NCI-H1930 (cell line): ENCODE measurements at regions not wholly inside any gene's neighbourhood (a gene's known extent, or its start where the extent isn't known, plus 50 kb on each side); places are given as distances from the start of the nearest gene placed in this dataset.

Experiments
- DNase-seq, 2 experiments: peaks; one replicate each; lab custom pipeline; 2025; lab: John Stamatoyannopoulos, UW

DNA sequence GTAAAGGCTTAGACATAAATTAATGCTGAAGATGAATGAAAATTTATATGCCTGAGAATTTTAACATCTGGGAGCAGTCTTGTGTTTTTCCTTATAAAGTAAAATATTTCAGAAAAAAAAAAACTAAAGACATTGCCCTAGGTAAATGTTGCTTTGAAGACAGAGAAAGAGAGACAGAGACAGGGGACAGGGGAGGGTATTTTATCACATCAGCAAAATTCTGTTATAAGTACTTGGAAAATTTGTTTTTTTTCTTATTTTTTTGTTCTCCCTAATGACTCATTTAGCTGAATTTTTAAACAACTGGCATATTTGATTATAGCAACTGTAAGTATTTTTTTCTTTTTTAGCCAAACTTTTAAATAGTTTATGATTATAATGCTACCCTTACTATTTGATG lies 1540.6 kb upstream of the GBE1 start:
- no peak for DNase-seq

DNA sequence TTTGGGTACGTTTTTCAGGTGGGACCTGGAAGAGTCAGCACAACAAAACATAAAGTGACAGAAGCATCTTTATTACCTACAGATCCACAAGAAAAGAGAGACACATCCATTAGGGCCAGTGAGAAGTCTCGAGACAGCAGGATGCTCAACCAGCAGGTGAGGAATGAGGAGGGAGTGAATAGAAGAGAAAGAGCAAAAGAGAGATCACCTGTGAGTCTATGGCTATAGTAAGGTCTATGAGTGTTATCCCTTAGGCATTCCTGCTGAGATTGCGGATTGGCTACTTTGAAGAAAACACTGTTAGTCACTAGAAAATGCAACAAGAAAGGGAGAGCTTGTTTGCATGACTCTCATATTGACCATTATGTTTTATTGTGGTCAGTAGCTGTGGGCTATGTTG lies 1556.2 kb upstream of the GBE1 start:
- no peak for DNase-seq

DNA sequence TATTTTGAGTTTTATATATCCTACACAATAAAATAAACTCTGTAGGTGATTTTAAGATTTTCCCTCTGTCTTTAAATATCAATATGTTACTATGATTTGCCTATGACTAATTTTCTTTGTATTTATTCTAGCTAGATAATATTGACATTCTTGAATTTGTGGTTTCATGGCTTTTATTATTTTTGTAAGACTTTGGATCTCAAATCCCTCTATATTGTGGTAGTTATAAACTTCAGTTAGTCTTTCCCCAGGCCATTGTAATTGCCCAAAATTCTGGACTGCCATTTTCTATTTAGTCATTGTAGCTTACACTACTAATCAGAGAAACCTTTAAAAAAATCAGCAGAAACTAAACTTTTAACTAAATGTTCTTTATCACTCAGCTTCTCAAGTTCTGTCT lies 1559.3 kb upstream of the GBE1 start:
- no peak for DNase-seq

DNA sequence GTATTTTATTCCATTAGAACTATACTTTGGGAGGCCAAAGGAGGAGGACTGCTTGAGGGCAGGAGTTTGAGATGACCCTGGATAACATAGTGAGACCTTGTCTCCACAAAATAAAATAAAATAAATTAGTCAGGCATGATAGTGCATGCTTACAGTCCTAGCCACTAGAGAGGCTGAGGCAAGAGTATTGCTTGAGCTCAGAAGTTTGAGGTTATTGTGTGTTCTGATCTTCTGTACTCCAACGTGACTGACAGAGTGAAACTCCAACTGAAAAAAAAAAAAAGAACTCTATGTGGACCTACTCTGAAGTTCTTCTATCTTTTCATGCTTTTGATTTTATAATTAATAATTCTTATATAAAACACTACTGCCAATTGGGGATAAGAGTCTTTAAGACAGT lies 1560.0 kb upstream of the GBE1 start:
- DNase-seq, result no peak

DNA sequence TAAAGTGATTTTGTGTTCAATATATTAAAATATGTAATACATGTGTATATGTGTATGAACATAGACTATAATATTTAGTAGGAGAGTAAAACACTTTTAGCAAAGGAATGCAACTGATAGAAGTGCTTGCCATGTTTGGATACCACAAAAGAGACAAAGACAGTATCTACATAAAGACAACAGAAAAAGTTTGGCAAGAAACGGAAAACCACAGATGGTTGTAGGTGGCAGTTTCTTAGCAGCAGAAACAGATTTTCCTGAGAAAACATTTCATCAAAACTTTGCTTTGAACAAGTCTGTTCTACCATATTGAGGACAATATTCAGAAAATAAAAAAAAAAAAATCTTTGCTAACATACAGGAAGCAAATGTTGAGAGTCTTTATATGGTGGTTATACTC lies 1560.4 kb upstream of the GBE1 start:
- no peak for DNase-seq

DNA sequence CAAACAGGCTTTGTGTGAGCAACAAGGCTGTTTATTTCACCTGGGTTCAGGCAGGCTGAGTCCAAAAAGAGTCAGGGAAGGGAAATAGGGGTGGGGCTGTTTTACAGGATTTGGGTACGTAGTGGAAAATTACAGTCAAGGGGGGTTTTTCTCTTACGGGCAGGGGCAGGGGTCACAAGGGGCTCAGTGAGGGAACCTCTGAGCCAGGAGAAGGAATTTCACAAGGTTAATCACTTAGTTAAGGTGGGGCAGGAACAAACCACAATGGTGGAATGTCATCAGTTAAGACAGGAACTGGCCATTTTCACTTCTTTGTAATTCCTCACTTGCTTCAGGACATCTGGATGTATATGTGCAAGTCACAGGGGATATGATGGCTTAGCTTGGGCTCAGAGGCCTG lies 1592.8 kb upstream of the GBE1 start:
- no peak for DNase-seq

DNA sequence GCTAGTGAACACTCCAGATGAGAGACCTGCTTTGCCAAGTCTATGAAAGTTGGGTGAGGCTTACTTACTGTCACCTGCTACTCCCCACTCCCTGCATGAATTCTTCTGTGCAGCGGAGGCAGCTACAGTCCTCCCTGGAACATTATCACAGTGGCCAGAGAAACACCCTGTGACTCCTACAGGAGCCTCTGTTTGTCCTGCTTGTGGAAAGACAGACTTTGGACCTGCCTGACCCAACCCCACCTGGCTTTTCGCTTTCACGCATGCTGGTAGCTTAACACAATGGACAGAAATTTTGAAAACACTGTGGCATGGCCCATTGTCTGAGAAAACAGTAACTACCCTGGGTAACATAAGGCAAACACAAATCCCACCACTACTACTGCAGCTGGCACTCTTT lies 1565.5 kb upstream of the CADM2 start:
- DNase-seq, result no peak

DNA sequence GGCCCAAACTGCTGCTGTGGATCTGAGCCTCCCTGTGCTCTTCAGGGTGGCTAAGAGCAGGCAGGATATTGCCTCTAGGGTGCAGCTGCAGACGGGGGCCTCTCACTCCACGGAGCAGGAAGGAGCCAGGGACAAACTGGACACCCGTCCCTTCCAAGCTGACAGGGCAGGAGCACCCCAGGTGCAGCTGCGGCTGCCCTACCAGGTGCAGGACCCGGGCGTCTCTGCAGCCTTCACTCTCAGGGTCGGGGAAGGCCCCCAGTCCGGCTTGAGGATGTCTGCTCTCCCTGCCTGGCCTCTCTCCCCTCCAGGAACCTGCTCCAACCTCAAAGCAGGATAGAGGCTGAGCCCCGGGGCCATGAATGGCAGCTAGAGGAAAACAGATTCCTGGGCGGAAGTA lies 1554.9 kb upstream of the CADM2 start:
- DNase-seq, result no peak

DNA sequence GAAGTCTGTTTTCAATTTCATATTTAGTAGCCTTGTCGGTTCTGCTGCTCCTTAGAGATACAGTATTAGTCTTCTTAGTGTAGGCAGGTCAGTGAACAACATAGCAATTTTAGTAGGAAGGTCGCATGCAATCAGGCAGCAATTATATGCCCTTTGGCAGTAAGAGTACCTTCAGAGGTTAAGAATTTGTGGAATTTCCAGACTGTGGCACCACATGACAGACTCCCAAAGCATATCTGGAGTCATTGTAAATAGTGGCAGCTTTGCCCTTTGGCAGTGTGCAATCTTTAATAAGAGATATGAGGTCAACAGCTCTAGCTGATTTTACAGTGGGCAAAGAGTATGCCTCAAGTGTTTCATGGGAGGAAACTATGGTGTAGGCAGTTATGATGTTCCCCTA lies 1532.5 kb upstream of the CADM2 start:
- DNase-seq, result no peak

DNA sequence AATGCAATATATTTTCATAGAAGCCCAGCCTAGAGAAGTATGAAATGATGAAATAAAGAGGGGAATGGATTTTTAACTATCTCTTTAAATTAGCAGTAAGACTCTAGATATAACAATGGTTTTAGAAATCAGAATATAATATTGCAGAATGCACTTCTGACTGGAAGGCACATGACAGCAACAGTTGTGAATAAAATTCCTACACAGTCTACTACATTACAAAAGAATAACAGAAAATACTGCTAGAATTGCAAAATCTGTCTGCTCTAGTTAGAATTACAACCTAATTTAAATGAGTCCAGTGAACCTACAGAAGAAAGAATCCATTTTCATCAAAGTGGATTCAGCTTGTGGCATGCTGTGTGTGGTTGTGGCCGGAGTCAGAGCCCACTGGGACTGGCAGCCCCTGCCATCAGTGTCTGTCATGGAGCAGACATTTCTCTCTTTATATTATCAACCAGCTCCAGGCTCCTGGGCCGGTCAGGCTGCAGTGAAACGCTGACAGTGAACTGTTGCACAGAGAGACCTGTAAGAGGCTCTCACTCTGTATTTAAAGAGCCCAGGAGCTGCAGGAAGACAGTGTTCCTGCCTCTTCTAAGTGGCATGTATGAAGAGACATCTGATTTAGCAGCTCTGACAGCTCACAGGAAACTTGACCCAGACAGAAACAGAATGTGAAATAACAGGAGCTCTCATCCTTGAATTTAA lies 1523.8 kb upstream of the CADM2 start:
- no peak for DNase-seq

DNA sequence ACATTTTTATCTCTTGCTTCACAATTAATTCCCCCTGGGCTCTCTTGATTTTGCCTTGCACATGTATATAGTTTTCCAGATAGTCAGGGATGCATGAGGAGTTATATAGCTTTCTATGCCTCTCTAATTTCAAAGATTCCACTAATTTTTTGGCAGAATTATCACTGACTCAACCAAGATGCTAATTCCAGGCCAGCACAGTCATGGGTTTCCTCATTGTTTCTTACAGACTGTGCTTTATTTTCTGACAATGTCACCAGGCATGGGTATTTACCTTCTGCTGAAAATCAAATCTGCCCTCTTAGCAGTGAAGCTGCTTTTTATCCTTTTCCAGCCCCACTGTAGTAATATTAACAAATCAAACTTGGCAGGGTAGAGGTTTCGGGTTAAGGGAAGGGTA lies 1520.6 kb upstream of the CADM2 start:
- DNase-seq, result no peak

DNA sequence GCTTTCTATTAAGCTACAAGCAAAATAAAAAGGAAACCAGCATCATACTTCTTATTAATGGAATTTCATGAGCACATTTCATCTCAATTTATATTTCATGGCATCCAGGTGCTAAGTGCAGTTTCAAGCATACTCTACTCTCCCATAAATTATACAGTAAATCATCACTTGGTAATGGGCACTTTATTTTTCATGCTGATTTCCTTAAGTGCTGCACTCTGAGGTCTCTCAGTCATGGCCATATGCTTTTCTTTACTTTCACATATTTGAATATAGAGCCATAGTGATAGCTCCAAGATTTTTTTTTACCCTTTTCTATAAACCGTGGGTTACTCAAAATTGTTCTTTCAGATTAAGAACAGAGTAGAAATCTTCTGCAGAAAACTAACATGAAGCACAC lies 1505.7 kb upstream of the CADM2 start:
- DNase-seq, result no peak

DNA sequence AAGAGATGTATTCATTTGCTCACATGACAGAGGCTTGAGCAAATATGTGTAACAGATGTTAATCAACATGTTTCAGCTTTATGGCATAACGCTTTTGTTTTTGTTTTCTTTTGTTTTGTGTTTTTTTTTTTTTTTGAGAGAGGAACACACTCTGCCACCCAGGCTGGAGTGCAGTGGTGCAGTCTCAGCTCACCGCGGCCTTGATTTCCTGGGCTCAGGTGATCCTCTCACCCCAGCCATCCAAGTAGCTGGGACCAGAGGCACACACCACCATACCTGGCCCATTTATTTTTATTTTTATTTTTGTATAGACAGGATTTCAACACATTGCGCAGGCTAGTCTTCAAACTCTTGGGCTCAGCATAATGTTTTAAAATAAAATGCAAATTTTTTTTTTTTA lies 1504.4 kb upstream of the CADM2 start:
- DNase-seq, result no peak

DNA sequence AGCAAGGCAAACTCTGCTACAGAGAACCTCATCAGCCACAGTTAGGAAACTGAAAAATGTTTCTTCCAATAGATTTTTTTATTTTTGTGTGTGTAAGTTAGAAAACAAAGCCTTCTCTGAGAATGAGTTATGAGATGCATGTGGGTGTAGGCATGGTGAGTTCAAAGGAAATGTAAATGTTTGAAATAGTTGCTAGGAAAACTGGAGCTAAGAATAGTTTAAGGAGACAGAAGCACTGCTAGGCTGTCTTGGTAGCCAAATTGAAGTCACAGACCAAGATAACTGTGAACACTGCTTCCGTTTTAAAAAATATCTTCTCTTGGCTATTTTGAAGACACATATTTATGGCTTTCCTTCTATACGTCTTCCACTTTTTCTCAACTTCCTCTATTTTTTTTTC lies 1501.2 kb upstream of the CADM2 start:
- no peak for DNase-seq

DNA sequence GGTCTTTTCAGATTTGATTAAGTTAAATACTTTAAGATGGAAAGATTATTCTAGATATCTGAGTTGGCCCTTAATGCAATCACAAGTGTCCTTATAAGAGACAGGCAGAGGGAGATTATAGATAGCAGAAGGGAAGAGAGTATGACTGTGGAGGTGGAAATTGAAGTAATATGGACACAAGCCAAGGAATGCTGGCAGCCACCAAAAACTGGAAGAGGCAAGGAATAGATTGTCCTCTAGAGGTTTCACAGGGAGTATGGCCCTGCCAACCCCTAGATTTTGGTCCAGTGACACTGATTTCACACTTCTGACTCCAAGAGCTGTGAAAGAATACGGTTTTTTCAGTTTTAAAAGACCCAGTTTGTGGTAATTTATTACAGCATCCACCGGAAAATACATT lies 1498.7 kb upstream of the CADM2 start:
- DNase-seq, result no peak

DNA sequence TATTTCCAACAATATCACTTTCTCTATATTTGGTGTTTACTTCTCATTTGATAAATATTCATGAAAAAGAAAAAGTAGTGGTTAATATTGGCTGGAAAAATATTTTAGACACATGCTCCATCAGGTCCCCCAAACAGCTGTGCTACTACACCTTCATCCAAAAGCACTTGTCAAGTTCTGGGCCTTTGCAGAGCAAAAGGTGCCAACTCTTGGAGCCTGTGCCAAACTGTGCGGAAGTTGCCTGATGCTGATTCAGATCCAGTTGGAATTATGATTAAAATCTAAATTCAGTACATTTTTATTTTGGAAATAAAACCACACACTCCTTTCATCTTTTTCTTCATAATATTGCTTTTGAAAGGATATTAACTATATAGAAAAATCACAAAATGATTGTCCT lies 1497.4 kb upstream of the CADM2 start:
- no peak for DNase-seq

DNA sequence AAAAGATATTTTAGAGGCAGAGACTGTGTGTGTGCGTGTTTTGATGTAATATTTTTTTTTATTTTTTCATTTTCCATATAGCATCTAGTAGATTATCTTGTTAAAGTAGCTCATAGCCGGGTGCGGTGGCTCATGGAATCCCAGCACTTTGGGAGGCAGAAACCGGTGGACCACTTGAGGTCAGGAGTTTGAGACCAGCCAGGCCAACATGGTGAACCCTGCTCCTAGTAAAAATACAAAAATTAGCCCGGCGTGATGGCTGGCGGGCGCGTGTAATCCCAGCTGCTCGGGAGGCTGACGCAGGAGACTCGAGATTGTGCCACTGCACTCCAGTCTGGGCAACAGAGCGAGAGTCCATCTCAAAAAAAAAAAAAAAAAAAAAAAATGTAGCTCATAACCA lies 1481.2 kb upstream of the CADM2 start:
- DNase-seq, result no peak

DNA sequence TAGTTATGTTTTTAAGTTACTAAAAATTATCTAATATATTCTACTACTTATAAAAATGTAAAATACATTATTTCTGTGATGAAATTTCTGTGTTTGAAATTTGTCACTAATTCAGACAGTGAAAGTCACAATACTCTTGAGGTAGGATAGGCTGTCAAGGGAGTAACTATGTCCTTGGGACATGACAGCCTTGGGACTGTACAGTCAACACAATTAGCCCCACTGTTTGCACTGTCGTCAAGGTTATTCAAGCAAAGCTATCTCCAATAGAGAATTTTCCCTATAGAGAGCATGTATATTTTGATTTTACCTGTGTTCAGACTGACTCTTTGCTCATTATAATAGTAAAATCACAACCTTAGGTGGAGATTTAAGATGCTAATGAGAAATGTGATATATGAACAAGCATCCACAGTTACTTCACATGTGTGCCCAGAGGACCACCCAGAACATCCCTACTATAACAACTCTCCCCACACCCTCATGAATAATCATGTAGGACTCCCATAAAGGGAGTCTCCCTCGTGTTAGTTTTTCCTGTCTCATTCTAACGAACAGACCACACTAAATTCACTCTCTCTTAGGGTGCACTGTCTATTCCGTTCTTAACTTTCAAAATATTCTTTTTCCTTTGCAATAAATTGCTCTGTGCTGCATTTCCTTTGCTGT lies 1476.3 kb upstream of the CADM2 start:
- DNase-seq, result no peak

DNA sequence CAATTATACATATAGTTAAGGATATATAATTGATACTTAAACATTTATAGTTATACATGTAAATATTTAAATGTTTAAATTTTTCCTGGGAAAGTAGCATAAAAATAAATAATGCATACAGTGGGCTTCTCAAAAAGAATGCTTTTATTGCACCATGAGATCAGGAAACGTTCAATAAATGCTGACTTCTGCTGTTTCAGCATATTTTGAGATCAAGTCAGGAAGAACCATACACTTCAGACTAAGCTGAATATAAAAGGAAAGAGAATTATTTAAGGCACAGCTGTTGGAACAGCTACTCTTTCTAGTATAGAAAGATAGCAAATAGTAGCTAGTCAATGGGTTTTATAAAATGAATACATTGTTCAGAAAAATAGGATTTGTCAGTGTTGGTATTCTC lies 1462.3 kb upstream of the CADM2 start:
- no peak for DNase-seq

DNA sequence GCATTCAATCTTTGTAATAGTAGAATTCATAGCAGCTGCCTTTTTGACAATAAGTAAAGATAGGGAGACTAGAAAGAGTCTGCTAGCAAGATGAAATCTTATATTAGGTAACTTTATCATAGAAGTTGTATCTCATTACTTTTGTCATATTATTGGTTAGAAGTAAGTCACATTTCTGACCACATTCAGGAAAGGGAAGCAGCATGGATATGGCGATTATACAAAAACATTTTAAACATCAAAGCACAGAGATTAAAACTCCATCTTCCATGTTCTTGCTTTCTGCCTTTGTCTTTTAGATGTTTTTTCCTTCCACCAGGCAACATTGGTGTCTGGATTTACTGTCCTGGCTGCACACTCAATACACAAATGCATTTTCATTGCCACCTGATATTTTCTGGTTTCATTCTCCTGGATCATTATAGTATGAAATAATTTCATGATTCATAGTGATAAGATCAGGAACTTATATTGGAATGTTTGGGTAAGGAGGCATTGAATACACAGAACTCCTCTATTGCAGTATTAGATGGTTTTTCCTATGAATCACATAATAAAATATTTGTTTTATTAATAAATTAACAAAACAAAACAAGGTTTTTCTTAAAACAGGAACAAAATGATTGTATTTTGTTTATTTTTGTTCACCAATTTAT lies 1460.3 kb upstream of the CADM2 start:
- no peak for DNase-seq

DNA sequence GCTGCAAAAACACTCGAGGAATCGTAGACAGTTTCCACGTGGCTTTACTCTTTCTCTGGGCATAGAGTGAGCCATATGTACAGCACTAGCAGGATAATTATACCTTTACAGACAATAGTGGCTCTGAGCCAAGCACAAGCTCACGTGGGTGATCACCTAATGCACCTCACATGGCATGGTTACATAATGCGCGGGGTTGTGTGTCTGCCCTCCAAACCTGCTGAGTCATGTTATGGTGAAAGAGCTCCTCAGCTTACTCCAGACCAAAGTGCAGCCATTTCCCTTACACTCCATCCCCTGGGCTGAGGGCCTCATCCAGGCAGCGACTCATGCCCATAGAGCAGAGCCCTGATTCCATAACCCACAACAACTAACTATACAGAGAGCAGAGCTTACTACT lies 1458.4 kb upstream of the CADM2 start:
- no peak for DNase-seq

DNA sequence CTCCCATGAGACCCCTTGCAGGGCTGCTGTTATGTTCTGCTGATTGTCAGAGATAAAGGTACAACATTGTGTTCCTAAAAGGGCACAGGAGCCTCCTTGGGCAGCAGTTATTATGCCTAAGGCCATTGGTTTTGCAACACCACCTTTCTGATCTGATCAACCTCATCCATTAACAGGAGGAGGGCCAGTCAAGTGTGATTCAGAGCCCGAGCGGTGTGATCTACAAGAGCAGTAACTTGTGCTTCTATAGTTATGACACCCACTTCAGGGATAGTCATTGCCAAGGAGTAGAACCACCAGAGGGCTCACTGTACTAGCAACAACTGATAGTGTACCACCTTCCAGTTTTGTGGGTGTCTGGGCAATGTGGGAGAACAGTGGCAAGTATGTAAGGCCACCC lies 1457.9 kb upstream of the CADM2 start:
- DNase-seq, result no peak

DNA sequence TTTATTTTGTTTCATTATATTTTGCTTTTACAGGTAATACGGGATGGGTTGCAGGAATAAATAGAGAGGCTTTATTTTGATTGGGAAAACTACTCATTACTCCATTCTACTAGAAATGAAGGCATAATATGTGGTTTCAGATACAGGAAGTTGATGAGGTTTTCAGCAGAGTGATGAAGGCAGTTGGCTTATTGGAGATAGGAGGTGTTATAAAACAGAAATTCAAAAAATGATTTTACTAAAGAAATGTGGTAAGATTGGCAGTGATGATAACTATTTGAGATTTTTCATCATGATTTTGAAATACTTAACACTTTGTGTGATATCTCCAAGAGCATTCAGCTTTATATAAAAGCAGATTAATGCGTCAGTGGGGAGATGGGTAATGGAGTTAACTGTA lies 1445.7 kb upstream of the CADM2 start:
- no peak for DNase-seq

DNA sequence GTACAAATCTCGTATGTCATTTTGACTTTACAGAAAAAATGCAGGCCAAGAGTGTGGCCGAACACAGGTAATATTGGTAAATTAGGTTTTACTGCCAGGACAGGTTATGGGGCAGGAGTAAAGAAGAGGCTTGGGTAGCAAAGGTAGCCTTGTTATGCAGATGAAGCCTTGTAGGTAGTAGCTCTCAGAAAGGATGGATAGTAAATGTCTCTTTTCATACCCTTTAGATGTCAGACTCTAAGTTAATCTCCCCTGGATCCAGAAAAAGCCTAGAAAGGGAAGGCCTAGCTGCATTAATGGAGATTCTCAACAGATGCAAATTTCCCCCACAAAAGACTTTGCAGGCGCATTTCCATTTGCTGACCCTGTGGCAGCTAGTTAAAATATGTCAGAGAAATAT lies 1445.1 kb upstream of the CADM2 start:
- no peak for DNase-seq
